ENCODE measurements at regions not wholly inside any gene's neighbourhood (a gene's known extent, or its start where the extent isn't known, plus 50 kb on each side); places are given as distances from the start of the nearest gene placed in this dataset.

GRCh38 chr3:162512488-162512887, 1015.9 kb downstream of the OTOL1 start:
- no peaks in the 10 kb centered on the region for H3K79me2 ChIP-seq (ENCODE audit: insufficient read depth, low read length)
- H3K36me3 ChIP-seq (ENCODE audit: insufficient read depth, low read length) = no peaks in the 10 kb centered on the region
- H3K4me3 ChIP-seq (ENCODE audit: low read length, poor library complexity, severe bottlenecking) = no peak overlapping the region
- no peak overlapping the region for H3K4me2 ChIP-seq (ENCODE audit: low read depth, low read length, poor library complexity, severe bottlenecking)
- no peak for TF ChIP-seq EZH2phosphoT487 (IDR thresholded peaks at IDR 0.05; ENCODE audit: borderline replicate concordance)
- TF ChIP-seq CTCF (conservative IDR thresholded peaks at IDR 0.05; ENCODE audit: low read length) = no peak
- no peaks in the 10 kb centered on the region for H3K4me1 ChIP-seq (ENCODE audit: insufficient read depth, low read length, poor library complexity, severe bottlenecking)
- H3K9ac ChIP-seq (ENCODE audit: low read depth, low read length, poor library complexity, severe bottlenecking) = no peak overlapping the region
- no peak overlapping the region for H2AFZ ChIP-seq (ENCODE audit: low read length)
- H3K9me3 ChIP-seq (ENCODE audit: insufficient read depth, low read depth, low read length) = no peaks in the 10 kb centered on the region
- no peaks in the 10 kb centered on the region for H3F3A ChIP-seq (ENCODE audit: low read depth)
- no peaks in the 10 kb centered on the region for H3K27me3 ChIP-seq (ENCODE audit: insufficient read depth, low read length, poor library complexity, severe bottlenecking)
- no peaks in the 10 kb centered on the region for H3K9me2 ChIP-seq (replicated peaks; ENCODE audit: low read depth, low read length)
- no peaks in the 10 kb centered on the region for H4K20me1 ChIP-seq (ENCODE audit: insufficient read depth, low read length, poor library complexity, severe bottlenecking)

- Histone ChIP-seq H3K36me3 (ENCODE audit: insufficient read depth, low read length) (no peaks in the 10 kb centered on the region), H3K9ac (ENCODE audit: low read depth, low read length, poor library complexity, severe bottlenecking) (no peak overlapping the region), H3K4me1 (ENCODE audit: insufficient read depth, low read length, poor library complexity, severe bottlenecking) (no peaks in the 10 kb centered on the region), H3K9me2 (replicated peaks; ENCODE audit: low read depth, low read length) (no peaks in the 10 kb centered on the region), H3K27me3 (ENCODE audit: insufficient read depth, low read length, poor library complexity, severe bottlenecking) (no peaks in the 10 kb centered on the region), H3F3A (ENCODE audit: low read depth) (no peaks in the 10 kb centered on the region), H3K4me2 (ENCODE audit: low read depth, low read length, poor library complexity, severe bottlenecking) (no peak overlapping the region), H2AFZ (ENCODE audit: low read length) (no peak overlapping the region), H3K9me3 (ENCODE audit: insufficient read depth, low read depth, low read length) (no peaks in the 10 kb centered on the region), H3K4me3 (ENCODE audit: low read length, poor library complexity, severe bottlenecking) (no peak overlapping the region), H4K20me1 (ENCODE audit: insufficient read depth, low read length, poor library complexity, severe bottlenecking) (no peaks in the 10 kb centered on the region), H3K79me2 (ENCODE audit: insufficient read depth, low read length) (no peaks in the 10 kb centered on the region)
- TF ChIP-seq CTCF (conservative IDR thresholded peaks at IDR 0.05; ENCODE audit: low read length) = no peak
- no peak for TF ChIP-seq EZH2phosphoT487 (IDR thresholded peaks at IDR 0.05; ENCODE audit: borderline replicate concordance)
These were observed 1020.5 kb downstream of the OTOL1 start for GRCh38 chr3:162517110-162517509.

GRCh38 chr3:162521669-162522068, 1025.1 kb downstream of the OTOL1 start:
- Histone ChIP-seq H3K4me3 (ENCODE audit: low read length, poor library complexity, severe bottlenecking) (no peak overlapping the region), H3K9me3 (ENCODE audit: insufficient read depth, low read depth, low read length) (no peaks in the 10 kb centered on the region), H3K9ac (ENCODE audit: low read depth, low read length, poor library complexity, severe bottlenecking) (no peak overlapping the region), H3K27me3 (ENCODE audit: insufficient read depth, low read length, poor library complexity, severe bottlenecking) (no peaks in the 10 kb centered on the region), H3K9me2 (replicated peaks; ENCODE audit: low read depth, low read length) (no peaks in the 10 kb centered on the region), H2AFZ (ENCODE audit: low read length) (no peak overlapping the region), H3F3A (ENCODE audit: low read depth) (no peaks in the 10 kb centered on the region), H3K36me3 (ENCODE audit: insufficient read depth, low read length) (no peaks in the 10 kb centered on the region), H3K4me2 (ENCODE audit: low read depth, low read length, poor library complexity, severe bottlenecking) (no peak overlapping the region), H3K4me1 (ENCODE audit: insufficient read depth, low read length, poor library complexity, severe bottlenecking) (no peaks in the 10 kb centered on the region), H3K79me2 (ENCODE audit: insufficient read depth, low read length) (no peaks in the 10 kb centered on the region), H4K20me1 (ENCODE audit: insufficient read depth, low read length, poor library complexity, severe bottlenecking) (no peaks in the 10 kb centered on the region)
- TF ChIP-seq CTCF (conservative IDR thresholded peaks at IDR 0.05; ENCODE audit: low read length) (no peak), EZH2phosphoT487 (IDR thresholded peaks at IDR 0.05; ENCODE audit: borderline replicate concordance) (no peak)

Data from Loucy (cell line).